ENCODE measurements at regions not wholly inside any gene's neighbourhood (a gene's known extent, or its start where the extent isn't known, plus 50 kb on each side); places are given as distances from the start of the nearest gene placed in this dataset.
A peak's percentile ranks its signal among the peaks of the same experiment; 100 is the strongest.

DNA sequence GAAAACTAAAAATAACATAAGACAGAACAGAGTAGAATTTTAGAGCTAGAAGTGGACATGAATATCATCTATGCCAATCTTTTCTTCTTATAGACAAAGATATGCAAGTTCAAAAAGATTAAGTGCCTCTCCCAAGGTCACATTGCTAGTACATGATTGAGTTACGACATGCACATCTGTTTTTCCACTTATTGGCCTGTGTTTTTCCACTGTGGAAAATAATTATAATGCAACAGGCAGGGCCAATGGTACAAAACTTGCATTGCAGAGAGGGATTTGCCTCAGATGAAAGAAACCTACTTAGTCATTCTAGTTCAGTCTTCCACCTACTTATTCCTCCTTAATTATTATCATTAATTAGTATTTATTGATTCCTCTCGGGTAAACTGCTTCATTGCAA lies 407.8 kb upstream of the SGCD start:
- no peak for DNase-seq (ENCODE audit: low read depth)

DNA sequence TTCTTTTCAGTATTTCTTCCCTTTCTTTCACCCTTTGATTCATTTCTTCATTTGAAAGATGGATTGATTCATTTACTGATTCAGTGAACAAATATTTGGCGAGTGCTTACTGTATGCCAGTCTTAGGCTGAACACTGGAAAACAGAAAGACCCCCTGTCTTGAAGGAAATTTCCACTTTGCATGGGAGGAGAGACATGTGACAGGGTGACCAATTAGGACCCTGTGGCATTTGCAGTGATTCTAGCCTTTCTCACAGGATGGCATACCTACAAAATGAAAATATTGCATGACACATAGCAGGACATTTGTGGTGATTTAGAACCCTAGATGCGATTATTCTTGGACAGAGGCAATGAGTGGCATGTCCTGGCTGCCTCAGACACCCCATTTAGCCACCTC lies 407.2 kb upstream of the SGCD start:
- no peak for DNase-seq (ENCODE audit: low read depth)

DNA sequence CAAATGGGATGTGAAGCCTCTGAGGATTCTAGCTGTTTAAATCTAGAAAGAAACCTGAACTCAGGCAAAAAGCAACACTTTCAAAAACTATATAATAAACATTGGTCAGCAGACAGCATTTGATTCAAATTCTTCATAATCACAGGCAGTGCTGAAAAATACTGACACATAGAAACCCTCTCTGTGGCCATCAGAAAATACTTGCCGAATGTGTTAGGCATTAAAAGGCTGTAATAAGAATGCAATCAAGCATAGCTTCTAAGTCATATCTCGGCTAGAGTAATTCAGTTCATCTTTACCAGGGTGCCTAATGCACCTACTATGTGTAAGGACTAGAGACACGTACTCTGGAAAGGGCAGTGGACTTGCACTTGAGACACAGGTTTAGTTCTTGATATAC lies 405.3 kb upstream of the SGCD start:
- no peak for DNase-seq (ENCODE audit: low read depth)

DNA sequence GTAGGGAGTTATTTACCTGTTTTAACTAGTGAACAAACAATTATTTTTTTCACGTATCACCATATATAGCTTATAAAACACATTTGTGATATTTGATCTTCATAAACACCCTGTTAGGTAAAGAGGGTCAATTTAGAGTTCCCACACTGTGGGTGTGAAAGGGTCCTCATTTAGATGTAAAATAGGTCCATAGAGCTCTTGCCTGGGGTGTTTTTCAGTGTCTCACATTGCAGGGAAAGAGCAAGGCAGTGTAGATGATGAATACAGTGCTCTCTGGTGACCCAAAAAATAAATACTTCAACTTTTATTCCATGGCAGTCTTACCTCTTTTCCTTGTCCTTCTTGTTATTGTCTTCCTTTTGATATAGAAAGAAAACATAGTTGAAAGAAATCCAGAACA lies 403.2 kb upstream of the SGCD start:
- DNase-seq (ENCODE audit: low read depth): no peak

DNA sequence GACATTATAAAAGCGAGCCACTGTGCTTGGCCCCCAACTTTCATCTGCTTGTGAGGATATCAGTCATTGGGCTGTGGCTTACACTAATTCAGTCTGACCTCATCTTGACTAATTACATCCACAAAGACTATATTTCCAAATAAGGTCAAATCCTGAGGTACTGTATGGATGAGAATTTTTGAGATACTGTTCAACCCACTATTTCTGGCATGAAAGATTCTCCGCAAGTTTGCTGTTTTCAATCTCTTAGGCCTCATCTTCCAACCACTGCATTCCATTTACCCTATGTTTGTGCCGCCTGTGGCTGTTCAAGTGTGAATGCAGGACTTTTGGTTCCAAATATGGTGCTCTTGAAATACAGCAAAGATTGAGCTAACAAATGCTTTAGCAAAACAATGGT lies 400.9 kb upstream of the SGCD start:
- no peak for DNase-seq (ENCODE audit: low read depth)

DNA sequence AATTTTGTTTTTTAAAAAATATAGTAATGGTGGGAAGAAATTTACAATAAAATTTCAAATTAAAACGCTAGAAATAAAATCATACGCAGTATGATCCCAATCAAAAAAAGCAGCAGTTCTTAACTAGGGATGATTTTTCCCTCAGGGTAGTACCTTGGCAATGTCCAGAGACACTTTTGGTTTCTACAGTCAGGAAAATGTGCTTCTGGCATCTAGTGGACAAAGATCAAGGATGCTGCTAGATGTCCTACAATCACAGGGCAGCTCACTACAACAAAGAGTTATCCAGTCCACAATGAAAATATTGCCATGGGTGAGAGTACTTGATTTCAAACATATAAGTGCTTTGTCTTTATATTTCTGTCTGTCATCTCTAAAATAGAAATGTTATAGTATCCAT lies 400.2 kb upstream of the SGCD start:
- no peak for DNase-seq (ENCODE audit: low read depth)

DNA sequence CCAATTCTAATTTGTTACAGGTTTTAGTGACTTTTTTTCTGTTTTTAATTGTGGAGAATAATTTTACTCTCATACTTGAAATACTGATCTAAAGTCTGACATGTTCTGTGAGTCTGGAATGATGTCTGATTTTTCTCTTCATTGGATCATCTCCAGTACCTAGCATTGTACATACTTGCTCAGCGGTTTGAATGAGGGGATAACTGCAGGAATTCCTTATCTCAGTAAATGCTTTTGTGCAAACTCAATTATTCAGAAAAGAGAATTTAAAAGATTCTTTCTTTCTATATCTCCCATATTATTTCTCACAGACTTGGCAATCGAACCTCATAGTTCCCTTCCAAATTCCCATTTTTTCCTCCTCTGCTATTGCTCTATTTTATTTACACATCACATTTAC lies 397.9 kb upstream of the SGCD start:
- DNase-seq (ENCODE audit: low read depth): no peak

DNA sequence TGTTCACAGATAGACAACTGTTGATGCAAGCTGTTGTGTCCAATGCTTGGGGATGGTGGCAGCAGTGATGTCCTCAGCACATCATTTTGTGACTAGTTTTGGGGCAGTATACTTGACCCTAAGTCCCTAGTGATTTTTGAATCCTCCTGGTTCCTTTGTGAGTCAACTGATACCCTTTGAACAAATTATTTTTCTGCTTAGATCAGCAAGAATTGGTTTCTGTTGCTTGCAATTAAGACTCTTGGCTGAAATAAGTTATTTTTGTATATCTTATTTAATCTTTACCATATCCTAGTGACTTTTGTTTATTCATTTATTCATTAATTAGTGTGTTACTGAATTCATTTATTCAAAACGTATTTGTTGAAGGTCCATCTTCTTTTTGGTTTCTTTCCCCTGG lies 392.0 kb upstream of the SGCD start:
- no peak for DNase-seq (ENCODE audit: low read depth)

DNA sequence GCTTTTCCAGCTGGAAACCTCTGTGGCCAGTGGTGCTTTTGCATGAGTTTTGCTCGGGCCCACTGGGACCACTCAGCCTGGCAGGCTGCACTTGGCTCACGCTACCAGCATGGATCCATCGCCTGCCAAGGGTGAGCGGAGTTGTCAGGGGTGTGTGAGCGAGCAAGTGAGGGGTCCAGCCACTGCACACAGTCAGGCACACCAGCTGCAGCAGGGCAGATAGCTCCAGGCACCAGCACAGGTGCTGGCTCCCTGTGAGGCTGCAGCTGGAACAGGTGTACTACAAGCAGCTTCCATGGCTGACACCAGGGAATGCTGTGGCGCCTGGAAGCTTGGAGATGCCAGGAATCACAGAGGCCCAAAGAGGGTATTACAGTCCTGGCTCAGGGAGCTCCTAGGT lies 391.2 kb upstream of the SGCD start:
- no peak for DNase-seq (ENCODE audit: low read depth)

DNA sequence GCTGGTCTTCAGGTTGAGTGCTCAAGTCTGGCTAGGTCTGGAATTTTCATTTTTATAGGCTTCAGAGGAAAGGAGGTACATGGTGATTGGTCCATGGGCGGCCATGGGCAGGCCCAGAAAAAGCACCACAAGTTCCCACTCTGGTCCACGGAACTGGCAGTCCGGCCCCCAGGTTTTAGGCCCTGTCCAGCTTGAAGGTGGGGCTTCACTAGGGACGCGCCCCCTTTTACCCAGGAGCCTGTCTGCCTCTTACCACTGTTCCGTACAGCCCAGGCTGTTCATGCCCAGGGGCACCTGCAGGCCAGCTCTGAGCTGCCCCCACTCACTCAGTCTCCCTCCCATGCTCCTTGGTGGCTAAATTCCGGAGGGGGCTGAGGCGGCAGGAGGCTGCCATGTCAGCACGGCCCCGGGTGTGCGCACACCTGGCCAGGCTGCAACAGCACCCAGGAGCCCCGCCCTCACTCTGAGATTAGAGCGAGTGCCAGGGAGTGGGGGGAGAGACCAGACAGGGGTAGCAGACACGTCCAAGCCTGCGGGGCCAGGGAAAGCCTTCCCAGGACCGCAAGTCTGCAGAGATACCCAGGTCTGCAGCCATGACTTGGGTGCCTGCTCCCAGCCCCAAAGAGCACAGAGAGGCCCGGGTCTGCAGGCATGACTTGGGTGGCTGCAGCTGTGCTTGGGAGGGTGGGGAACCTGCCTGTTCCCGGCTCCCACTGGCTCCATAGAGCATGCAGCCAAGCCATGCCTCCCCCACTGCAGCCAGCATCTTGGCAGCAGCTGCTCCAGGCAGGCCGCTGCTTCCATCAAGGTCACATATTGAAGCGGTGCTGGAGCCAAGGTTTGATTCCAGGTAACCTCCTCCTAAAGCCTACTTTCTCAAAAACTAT lies 390.2 kb upstream of the SGCD start:
- DNase-seq (ENCODE audit: low read depth): no peak

DNA sequence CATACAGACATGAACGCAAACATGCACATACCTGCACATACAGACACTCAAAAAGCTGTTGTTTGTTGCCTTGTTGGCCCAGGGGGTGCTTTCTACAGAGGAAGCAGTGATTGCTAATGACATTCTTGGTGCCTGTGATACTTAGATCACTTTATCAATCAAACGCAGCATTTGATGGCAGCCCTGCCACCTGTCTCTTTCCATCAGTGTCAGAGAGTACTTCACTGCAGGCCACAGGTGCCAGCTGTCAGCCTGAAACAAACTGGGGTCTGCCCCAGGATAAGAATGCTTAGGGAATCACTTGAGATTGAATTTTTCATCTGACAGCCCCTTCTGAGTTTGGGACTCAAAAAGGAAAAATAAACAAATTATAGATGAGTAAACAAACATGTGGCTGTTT lies 388.9 kb upstream of the SGCD start:
- no peak for DNase-seq (ENCODE audit: low read depth)

DNA sequence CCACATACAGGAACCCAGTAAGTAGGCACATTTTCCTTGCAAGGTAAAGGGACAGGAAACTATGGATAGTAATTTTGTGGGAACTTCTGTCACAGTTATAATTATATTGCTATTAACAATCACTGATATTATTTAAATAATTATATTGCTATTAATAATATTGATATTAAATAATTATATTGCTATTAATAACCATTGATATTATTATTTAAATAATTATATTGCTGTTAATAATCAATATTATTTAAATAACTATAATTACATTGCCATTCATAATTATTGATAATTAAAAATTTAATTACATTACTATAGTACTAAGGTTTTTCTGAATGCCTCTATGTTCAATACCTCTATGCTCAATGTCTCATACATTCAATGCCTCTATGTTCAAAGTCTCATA lies 385.6 kb upstream of the SGCD start:
- no peak for DNase-seq (ENCODE audit: low read depth)

DNA sequence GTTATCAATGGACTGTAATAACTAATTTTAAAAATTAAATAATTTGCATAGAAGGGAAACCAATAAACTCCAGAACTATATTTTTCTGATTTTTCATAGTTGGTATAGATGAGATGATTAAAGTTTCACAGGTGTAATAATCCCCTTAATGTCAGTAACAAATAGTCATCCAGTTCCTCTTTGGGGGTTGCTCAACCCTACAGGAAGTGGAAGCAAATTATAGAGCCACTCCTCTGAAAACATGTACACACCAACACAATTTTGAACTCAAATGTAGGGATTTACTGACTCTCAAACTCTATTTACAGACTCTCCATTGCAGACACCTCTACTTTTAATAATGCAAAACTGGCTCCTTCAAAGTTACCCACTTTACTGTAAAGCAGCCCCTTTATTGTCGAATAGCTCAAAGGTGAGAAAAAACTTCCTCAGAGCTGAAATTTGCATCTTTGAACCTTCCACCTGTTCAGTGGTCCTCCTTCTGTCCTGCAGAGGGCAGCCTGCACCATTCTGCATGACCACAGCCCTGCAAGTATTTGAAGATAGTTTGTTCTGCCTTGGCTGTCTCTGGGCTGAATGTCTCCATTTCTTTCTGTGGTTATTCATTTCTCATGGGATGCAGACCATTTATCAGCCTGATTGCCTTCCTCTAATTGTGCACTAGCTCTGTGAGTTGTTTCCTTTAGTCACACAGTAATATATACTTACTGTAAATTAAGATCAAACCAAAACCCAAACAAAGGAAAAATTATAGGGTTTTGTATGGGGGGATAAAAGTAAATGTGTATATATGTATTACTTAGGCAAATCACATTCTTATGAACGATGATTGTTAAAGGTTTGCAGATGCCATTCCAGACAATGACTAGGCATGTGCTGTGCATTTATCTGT lies 383.2 kb upstream of the SGCD start:
- DNase-seq (ENCODE audit: low read depth): peak; percentile 18

DNA sequence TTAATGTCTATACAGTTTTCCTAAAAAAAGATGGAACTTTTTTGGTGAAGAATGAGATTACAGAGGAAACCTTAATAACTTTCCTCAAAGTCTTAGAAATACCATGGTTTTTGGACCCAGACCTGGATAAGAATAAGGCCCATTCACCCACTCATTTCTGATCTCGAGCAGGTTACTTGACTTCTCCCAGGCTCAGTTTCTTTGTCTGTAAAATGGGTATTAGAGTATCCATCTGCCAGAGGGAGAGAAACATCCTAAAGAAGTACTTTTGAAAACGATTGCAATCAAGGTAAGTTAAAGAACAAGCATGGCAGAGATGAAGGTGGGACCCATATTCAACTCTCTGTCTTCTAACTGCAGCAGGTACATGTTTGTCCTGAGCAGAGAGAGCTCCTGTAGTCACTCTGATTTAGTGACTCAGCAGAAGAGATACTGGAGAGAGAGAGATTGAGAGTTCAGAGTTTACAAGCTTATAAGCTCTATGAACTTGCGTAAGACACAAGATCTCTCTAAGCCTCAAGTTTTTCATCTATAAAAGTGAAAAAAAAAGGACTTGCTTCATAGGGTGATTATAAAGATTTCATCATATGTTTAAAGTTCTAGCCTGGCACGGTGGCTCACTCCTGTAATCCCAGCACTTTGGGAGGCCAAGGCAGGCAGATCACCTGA lies 379.4 kb upstream of the SGCD start:
- peak; percentile 1 for DNase-seq (ENCODE audit: low read depth)

DNA sequence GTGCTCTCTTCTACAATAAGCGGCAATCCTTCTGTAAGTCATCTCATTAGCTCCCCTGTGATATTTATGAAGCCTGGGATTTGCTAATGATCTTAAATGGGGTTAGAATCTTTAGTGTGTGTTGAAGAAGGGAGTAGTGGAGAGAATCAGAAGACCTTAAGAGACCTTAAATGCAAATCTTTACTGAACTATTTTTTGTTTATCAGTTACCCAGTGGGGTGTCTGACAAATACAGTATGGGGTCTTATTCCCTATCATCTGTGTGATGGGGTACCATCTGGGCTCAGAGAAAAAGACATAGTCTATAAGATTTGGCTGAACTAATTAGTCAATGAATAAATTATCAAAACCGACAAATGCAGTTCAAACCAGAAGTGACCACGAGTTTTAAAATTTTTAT lies 378.4 kb upstream of the SGCD start:
- DNase-seq (ENCODE audit: low read depth): no peak

DNA sequence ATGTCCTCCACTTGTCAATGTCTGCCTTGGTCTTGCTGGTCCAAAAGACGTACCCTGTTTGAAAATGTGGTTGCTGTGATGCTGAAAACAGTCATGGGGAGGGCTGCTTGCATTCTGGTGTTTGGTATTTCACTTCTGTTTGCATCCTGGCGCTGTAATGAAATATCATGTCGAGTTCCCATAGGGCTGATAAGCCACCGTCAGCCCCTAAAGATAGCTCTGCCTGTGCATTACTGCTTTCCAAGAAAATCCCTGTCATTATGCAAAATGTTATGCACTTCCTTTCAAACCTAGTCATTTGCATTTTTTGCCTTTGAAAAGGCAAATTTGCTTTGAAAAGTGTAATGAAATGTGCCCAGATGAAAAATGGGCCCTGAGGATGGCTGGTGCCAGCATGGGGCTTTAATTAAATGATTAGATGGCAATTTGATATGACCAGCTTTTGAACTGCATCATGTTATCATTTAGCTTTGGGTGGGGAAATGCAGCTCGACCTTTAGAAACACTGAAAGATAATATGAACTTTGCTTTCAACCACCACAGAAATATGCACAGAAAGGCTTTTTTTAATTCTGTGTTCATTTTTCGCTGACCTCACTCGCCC lies 374.4 kb upstream of the SGCD start:
- DNase-seq (ENCODE audit: low read depth): no peak

DNA sequence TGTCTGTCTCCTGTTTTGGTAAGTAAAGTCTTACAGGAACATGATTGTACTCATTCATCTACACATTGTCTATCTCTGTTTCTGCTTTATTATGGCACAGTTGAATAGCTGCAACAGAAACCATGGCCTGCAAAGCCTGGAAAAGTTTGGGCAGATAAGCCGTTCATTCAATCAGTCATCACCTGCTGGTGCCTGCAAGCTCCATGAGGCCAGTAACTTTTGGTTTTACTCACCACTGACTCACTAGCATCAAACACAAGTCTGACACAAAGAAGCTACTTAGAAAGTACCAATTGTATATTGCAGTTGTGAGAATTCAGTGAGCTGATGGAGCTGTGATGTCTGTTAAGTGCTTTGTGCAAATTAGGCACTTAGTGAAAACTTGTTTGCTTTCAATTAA lies 373.6 kb upstream of the SGCD start:
- no peak for DNase-seq (ENCODE audit: low read depth)

DNA sequence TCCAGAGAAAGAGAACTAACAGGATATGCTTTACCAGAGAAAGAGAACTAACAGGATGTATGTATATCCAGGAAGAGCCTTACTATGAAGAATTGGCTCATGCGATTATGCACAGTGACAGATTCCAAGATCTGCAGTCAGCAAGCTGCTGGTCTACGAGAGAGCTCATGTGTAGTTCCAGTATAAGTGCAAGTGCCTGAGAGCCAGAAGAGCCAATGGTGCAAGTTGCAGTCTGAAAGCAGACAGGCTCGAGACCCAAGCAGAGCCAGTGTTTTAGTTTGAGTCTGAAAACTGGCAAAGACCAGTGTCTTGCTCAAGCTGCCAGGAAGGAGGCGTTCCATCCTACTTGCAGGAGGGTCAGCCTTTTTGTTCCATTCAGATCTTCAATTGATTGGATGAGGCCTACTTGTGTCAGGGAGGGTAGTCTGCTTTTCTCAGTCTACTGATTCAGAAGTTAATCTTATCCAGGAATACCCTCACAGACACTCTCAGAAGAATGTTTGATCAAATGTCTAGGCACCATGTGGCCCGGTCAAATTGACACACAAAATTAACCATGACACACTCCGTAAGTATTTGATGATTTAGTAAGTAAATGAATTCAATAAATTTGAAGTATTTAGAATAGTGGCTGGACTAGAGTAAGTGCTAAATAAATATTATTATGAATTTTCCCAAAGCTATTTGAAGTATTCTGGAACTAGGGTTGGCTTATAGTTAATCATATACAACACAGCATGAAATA lies 372.1 kb upstream of the SGCD start:
- no peak for DNase-seq (ENCODE audit: low read depth)

DNA sequence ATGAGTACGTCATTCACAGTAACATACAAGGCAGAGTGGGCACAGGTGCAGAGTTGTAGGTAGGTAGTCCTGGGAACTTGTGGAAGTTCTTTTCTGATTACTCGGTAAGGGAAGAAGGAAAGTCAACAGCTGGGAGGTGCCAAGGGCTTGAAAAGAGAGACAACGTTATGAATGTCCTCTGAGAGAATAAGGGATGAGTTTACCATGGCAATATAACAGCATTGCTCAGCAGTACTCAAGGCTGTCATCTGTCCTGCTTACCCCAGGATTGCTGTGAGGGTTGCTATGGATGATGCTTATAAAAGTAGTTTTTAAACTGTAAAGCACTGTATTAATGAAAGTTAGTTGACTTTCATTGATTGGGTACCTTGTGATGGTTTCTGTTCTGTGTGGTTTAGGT lies 369.1 kb upstream of the SGCD start:
- DNase-seq (ENCODE audit: low read depth): no peak

DNA sequence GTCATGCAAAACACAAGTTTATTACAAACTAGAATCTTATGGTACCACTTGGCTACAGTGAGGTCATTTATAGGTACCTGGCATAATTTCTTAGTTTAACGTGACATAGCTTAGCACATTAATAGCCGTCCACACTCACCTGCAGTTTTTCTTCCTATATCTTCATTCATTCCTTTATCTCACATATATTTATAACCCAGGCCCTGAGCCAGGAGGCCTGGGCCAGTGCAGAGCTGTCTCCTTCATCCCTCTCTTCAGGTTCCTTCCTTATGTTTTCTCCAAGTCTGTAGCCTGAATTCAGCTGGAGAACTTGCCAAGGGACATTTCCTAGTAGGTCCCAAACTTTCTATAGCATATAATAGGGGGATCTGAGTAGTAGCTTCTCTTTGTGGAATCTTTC lies 367.9 kb upstream of the SGCD start:
- no peak for DNase-seq (ENCODE audit: low read depth)

DNA sequence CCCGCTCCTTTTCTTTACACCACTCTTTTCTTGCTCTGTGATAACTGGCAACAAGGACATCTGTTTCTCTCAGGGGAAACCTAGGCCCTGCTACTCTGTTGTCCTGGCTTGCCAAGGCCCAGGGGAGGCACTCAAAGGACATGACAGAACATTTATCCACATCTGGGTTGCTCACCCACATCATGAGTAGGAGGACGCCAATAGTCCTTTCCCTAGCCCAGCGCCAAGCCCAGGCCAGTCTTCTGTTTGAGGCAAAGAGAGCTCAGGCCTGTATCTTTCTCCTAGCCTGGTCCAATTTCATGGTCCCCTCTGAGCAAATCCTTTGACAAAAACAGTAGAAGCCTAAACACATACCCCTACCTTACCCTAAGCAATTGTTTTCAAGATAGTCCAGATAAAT lies 366.8 kb upstream of the SGCD start:
- no peak for DNase-seq (ENCODE audit: low read depth)

DNA sequence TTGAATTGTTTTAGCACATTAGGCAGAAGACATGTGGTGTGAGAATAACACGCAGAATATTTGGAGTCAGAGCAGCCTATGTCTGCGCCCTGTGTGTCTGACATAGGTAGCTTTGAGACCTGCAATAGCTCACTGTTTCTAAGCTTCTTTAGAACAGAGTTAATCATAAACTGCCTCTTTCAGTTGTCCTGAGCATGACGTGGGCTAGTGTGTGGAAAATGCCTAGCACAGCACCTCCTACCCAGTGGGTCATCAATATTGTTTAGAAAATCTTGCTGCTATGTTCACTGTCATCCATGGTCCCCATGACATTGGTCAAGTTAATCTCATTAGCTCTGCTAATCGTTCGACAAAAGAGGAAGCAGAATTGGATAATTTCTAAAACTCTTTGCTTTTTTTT lies 357.4 kb upstream of the SGCD start:
- no peak for DNase-seq (ENCODE audit: low read depth)

Data from iris pigment epithelial cell (primary cell).